Activated B cell treated with CpG ODN at 0.5 μM for 24 hours (primary cell): ENCODE measurements at regions not wholly inside any gene's neighbourhood (a gene's known extent, or its start where the extent isn't known, plus 50 kb on each side); places are given as distances from the start of the nearest gene placed in this dataset.

Source experiments
- ATAC-seq: fragments of 200-7000 bp; cut with Tn5 transposase; one replicate; pipeline ENCODE4 v1.10.0; 2021; ENCODE audit warnings: low read depth, mild to moderate bottlenecking, moderate library complexity
- CTCF ChIA-PET: fragments of 350-600 bp; sonication (Branson Sonifier 250); formaldehyde crosslinking; loops from one replicate; lab custom pipeline; 2021; ENCODE audit warnings: antibody characterized with exemption; lab: Charles Lee
- POLR2A ChIA-PET: fragments of 350-600 bp; sonication (Branson Sonifier 250); formaldehyde crosslinking; loops from one replicate; lab custom pipeline; 2021; ENCODE audit warnings: antibody characterized with exemption; lab: Charles Lee
- DNase-seq: peaks from one replicate; pipeline ENCODE4 v3.0.0; 2022
- H3K27ac Mint-ChIP-seq: one replicate; pipeline ENCODE4 v1.8.0; 2020; ENCODE audit warnings: mixed read lengths
- H3K27me3 Mint-ChIP-seq: one replicate; pipeline ENCODE4 v1.8.0; 2021; ENCODE audit warnings: mixed read lengths
- H3K36me3 Mint-ChIP-seq: one replicate; pipeline ENCODE4 v1.8.0; 2021; ENCODE audit warnings: low read depth, mixed read lengths
- H3K4me1 Mint-ChIP-seq: one replicate; pipeline ENCODE4 v1.8.0; 2021; ENCODE audit warnings: mixed read lengths
- H3K4me3 Mint-ChIP-seq: one replicate; pipeline ENCODE4 v1.8.0; 2020; ENCODE audit warnings: mild to moderate bottlenecking, mixed read lengths
- H3K9me3 Mint-ChIP-seq: one replicate; pipeline ENCODE4 v1.8.0; 2020; ENCODE audit warnings: mixed read lengths
- intact Hi-C: fragments of 100-400 bp; cut with micrococcal nuclease; formaldehyde crosslinking; loops from one replicate; pipeline ENCODE4 v1.15.1; 2024
- TF ChIP-seq, protein P1 (sequence below): fragments of 200-600 bp; IDR thresholded peaks from one replicate; pipeline ENCODE4 v1.8.0; 2022; ENCODE audit warnings: antibody characterized with exemption, mild to moderate bottlenecking

GRCh38 chr4:167456619-167457018, 222.3 kb upstream of the SPOCK3 start:
- no peaks in the 10 kb centered on the region for H3K9me3 Mint-ChIP-seq
- ATAC-seq (no peak), DNase-seq (no peak)
- no peaks in the 10 kb centered on the region for H3K36me3 Mint-ChIP-seq
- no peak overlapping the region for H3K4me3 Mint-ChIP-seq
- intact Hi-C loops: no loop called here
- POLR2A ChIA-PET: no interaction called here
- TF ChIP-seq, protein P1, sequence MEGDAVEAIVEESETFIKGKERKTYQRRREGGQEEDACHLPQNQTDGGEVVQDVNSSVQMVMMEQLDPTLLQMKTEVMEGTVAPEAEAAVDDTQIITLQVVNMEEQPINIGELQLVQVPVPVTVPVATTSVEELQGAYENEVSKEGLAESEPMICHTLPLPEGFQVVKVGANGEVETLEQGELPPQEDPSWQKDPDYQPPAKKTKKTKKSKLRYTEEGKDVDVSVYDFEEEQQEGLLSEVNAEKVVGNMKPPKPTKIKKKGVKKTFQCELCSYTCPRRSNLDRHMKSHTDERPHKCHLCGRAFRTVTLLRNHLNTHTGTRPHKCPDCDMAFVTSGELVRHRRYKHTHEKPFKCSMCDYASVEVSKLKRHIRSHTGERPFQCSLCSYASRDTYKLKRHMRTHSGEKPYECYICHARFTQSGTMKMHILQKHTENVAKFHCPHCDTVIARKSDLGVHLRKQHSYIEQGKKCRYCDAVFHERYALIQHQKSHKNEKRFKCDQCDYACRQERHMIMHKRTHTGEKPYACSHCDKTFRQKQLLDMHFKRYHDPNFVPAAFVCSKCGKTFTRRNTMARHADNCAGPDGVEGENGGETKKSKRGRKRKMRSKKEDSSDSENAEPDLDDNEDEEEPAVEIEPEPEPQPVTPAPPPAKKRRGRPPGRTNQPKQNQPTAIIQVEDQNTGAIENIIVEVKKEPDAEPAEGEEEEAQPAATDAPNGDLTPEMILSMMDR: no peak
- H3K27me3 Mint-ChIP-seq: no peaks in the 10 kb centered on the region
- CTCF ChIA-PET: no interaction called here
- no peaks in the 10 kb centered on the region for H3K4me1 Mint-ChIP-seq
- no peak overlapping the region for H3K27ac Mint-ChIP-seq

GRCh38 chr4:167469436-167469835, 235.1 kb upstream of the SPOCK3 start:
- H3K27me3 Mint-ChIP-seq: no peaks in the 10 kb centered on the region
- ATAC-seq (no peak), DNase-seq (no peak)
- ChIA-PET CTCF (interaction anchor here (0.7 kb wide), 1 partner anchor 11 kb away, joined by 4 read pairs; no protein-coding TSS in a partner anchor), POLR2A (no interaction called here)
- intact Hi-C loops: no loop called here
- no peaks in the 10 kb centered on the region for H3K9me3 Mint-ChIP-seq
- TF ChIP-seq, protein P1: no peak
- no peaks in the 10 kb centered on the region for H3K4me1 Mint-ChIP-seq
- no peaks in the 10 kb centered on the region for H3K36me3 Mint-ChIP-seq
- H3K4me3 Mint-ChIP-seq: no peak overlapping the region
- no peak overlapping the region for H3K27ac Mint-ChIP-seq

DNA sequence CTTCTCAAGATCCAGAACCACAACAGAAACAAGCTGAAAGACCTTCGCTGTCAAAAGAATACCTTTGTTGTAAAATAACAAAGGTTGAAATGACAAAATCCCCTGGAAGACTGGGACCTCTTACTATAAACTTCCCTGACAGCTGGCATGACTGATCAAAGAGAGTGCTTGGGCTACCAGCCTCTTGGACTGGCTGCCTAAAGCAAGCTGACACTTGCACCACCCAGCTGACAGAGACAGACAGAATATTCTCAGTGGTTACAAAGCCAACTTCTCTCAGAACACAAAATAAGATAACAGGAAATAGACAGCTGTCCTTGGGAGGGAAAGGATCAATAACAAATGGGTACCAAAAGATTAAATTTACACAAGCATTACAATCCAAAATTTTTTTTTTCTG, 241.7 kb upstream of the SPOCK3 start:
- no peaks in the 10 kb centered on the region for H3K9me3 Mint-ChIP-seq
- POLR2A ChIA-PET: no interaction called here

GRCh38 chr4:167492007-167492406, 257.7 kb upstream of the SPOCK3 start:
- no peak overlapping the region for H3K27ac Mint-ChIP-seq
- no peaks in the 10 kb centered on the region for H3K27me3 Mint-ChIP-seq
- H3K4me3 Mint-ChIP-seq: no peak overlapping the region
- POLR2A ChIA-PET: no interaction called here
- CTCF ChIA-PET: no interaction called here
- no peaks in the 10 kb centered on the region for H3K4me1 Mint-ChIP-seq
- TF ChIP-seq, protein P1: no peak
- no peak for ATAC-seq
- no peaks in the 10 kb centered on the region for H3K36me3 Mint-ChIP-seq
- no peak for DNase-seq
- H3K9me3 Mint-ChIP-seq: peaks cover 13% of the 10 kb centered on the region
- intact Hi-C loops: no loop called here

More for the DNA sequence above, 241.7 kb upstream of the SPOCK3 start:
- TF ChIP-seq, protein P1: no peak
- no peaks in the 10 kb centered on the region for H3K4me1 Mint-ChIP-seq
- H3K27ac Mint-ChIP-seq: no peak overlapping the region
- no peak overlapping the region for H3K4me3 Mint-ChIP-seq
- intact Hi-C loops: no loop called here
- no peak for DNase-seq
- H3K27me3 Mint-ChIP-seq: no peaks in the 10 kb centered on the region
- ATAC-seq: no peak
- CTCF ChIA-PET: no interaction called here
- H3K36me3 Mint-ChIP-seq: no peaks in the 10 kb centered on the region

- no peaks in the 10 kb centered on the region for H3K27me3 Mint-ChIP-seq
Measured at GRCh38 chr4:167509551-167509950, 275.3 kb upstream of the SPOCK3 start.

More at GRCh38 chr4:167509551-167509950, 275.3 kb upstream of the SPOCK3 start:
- no peak overlapping the region for H3K4me3 Mint-ChIP-seq
- peaks cover 2% of the 10 kb centered on the region for H3K9me3 Mint-ChIP-seq
- no peaks in the 10 kb centered on the region for H3K4me1 Mint-ChIP-seq
- ChIA-PET POLR2A (no interaction called here), CTCF (no interaction called here)
- H3K27ac Mint-ChIP-seq: no peak overlapping the region
- ATAC-seq: no peak
- TF ChIP-seq, protein P1: no peak
- intact Hi-C loops: no loop called here
- no peaks in the 10 kb centered on the region for H3K36me3 Mint-ChIP-seq
- DNase-seq: no peak
